ENCODE measurements at regions not wholly inside any gene's neighbourhood (a gene's known extent, or its start where the extent isn't known, plus 50 kb on each side); places are given as distances from the start of the nearest gene placed in this dataset.
A peak's percentile ranks its signal among the peaks of the same experiment; 100 is the strongest.
"Not testable (repeated sequence)": the region's sequence is repeated elsewhere in the genome, so short reads cannot be mapped to it uniquely, and the experiment has no call there.

DNA sequence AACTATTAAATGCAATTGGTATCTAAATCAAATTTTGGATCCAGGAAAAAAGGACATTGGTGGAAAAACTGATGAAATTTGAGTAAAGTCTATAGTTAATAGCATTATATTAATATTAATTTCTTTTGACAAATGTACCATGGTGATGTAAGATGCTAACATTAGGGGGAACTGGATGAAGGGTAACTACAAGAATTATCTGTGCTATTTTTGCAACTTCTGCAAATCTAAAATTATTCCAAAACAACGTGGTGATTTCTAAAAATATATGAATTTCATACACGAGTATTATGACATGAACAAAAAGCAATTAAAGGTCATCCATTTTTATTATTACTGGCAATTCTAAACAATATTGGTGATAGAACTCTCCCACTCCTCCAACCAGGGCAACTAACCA is 135.6 kb upstream of the RRN3 start:
- 54 to 70% methylated on average over 2 of the region's 2 CpGs for WGBS, 2 donors

DNA sequence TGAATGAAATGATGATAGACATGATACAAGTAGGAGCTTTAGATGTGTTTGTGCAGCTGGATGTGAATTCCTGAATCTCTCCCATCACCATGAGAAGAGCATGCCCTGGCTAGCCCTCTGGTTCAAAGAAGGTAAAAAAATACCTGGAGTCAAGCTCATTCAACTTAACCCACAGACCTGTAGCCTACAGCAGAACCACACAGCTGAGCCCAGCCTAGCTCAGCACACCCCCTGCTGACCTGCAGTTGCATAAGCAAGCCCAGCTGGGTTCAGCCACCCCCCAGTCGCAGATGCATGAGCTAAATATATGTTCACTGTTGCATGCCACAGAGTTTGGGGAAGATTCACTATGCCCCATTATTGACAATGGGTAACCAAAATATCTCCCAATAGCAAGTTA is 130.6 kb upstream of the RRN3 start:
- H3K36me3 ChIP-seq; H3K4me1 ChIP-seq; H3K9me3 ChIP-seq; intact Hi-C loops (cut with DNase I); H3K27ac ChIP-seq; DNase-seq; H3K4me3 ChIP-seq; H3K27me3 ChIP-seq: not testable (repeated sequence)
- WGBS, 2 donors: no CpG with 5 or more reads among the region's 1 CpG

More for the DNA sequence above, 135.6 kb upstream of the RRN3 start:
- H3K9me3 ChIP-seq; intact Hi-C loops (cut with DNase I); H3K27me3 ChIP-seq; DNase-seq; H3K36me3 ChIP-seq; H3K4me3 ChIP-seq; H3K27ac ChIP-seq; H3K4me1 ChIP-seq: not testable (repeated sequence)

DNA sequence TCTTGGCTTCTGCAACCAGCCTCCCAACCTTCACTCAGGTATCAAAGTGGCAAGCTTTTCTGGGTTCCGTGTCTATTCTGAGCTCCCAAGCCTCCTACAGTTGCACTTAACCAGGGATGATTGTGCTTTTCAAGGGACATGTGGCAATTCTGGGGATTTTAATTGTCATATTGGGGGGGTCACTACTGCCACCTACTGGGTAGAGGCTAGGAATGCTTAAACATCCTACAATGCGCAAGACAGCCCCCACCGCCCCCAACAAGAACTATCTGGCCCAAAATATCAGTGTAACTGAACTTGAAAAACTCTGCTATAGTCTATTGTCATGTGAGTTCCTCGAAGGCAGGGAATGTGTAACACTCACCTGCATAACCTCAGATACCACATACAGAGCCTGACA is 129.3 kb upstream of the RRN3 start:
- H3K27me3 ChIP-seq; H3K4me1 ChIP-seq; H3K36me3 ChIP-seq; H3K9me3 ChIP-seq; H3K27ac ChIP-seq; H3K4me3 ChIP-seq; intact Hi-C loops (cut with DNase I); DNase-seq: not testable (repeated sequence)
- 27 to 67% methylated on average over 1 of the region's 4 CpGs for WGBS, 2 donors

DNA sequence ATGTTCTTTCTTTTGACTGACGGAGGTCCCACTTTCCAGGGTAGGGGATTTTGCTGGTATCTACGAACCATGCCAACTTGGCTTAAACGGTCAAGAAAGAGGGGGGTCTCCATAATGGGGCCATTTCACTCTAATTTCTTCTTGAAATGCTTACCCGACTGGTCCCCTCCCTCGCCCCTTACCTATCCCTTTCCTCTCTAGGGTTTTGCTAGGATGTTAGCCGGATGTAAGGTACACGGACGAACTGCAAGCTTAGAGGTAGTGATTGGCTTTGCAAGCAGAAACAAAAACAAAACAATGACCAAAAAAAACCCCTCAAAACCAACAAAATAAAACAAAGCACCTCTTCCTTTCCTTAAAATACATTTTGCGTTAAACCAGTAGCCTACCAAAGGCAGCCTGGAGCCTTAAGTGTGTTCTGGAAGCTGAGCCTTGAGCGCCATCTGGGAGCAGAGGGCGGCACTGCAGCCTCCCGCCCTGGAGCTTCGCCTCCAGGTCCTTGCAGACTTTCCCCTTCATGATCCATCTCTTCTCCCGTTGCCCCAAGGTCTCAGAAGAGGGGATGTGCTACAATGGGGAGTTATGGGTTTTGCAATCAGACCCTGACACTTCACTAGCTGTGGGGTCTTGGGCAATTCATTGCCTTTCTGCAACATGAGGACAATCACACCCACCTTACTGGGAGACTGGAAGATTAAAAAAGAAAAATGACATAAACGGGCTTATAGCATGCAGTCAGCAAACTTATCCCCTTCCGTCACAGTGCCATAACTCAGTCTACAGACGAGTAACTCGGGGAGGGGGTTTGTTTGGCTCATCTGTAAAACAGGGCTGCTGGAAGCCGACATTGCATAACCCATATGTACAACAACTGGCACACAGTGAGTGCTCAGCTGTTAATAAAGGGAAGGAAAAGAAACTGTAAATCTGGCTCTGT is 125.9 kb upstream of the RRN3 start:
- TF ChIP-seq, protein P1, sequence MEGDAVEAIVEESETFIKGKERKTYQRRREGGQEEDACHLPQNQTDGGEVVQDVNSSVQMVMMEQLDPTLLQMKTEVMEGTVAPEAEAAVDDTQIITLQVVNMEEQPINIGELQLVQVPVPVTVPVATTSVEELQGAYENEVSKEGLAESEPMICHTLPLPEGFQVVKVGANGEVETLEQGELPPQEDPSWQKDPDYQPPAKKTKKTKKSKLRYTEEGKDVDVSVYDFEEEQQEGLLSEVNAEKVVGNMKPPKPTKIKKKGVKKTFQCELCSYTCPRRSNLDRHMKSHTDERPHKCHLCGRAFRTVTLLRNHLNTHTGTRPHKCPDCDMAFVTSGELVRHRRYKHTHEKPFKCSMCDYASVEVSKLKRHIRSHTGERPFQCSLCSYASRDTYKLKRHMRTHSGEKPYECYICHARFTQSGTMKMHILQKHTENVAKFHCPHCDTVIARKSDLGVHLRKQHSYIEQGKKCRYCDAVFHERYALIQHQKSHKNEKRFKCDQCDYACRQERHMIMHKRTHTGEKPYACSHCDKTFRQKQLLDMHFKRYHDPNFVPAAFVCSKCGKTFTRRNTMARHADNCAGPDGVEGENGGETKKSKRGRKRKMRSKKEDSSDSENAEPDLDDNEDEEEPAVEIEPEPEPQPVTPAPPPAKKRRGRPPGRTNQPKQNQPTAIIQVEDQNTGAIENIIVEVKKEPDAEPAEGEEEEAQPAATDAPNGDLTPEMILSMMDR (IDR thresholded peaks at IDR 0.05): peak in 3 of 4 experiments; percentile 53 to 77 (median 59)
- intact Hi-C loops (cut with DNase I); H3K27ac ChIP-seq; H3K4me3 ChIP-seq; H3K9me3 ChIP-seq; H3K4me1 ChIP-seq; DNase-seq; H3K27me3 ChIP-seq; H3K36me3 ChIP-seq: not testable (repeated sequence)
- 17 to 20% methylated on average over 8 of the region's 19 CpGs for WGBS, 2 donors

DNA sequence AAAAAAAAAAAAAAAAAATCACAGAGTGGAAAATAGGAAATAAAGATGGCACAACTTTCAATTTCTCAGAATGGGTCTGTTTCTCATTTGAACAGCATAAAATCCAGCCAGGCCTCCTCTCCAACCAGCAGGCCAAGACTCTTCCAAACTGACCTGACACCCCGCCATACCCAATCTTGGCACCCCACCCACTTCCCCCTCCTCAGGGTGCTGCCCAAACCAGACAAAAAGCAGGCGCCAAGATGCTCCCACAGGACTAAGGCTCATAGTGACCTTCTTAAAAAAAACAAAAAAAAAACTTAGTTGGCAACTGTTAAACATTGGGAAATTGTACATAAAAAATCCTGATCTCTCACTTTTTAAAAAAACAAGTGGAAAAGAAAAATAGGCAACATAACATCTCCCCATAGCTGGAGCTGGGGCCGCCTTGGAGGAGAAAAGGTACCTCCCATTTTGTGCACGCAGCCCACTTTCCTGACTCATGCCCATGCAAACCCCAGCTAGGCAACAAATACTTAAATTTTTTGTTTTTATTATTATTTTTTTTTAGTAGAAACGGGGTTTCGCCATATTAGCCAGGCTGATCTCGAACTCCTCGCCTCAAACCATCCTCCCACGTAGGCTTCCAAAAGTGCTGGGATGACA is 124.9 kb upstream of the RRN3 start:
- H3K4me1 ChIP-seq; intact Hi-C loops (cut with DNase I); H3K9me3 ChIP-seq; H3K27me3 ChIP-seq; DNase-seq; H3K4me3 ChIP-seq; H3K36me3 ChIP-seq; H3K27ac ChIP-seq: not testable (repeated sequence)
- WGBS, 2 donors: 83 to 92% methylated on average over 8 of the region's 9 CpGs

DNA sequence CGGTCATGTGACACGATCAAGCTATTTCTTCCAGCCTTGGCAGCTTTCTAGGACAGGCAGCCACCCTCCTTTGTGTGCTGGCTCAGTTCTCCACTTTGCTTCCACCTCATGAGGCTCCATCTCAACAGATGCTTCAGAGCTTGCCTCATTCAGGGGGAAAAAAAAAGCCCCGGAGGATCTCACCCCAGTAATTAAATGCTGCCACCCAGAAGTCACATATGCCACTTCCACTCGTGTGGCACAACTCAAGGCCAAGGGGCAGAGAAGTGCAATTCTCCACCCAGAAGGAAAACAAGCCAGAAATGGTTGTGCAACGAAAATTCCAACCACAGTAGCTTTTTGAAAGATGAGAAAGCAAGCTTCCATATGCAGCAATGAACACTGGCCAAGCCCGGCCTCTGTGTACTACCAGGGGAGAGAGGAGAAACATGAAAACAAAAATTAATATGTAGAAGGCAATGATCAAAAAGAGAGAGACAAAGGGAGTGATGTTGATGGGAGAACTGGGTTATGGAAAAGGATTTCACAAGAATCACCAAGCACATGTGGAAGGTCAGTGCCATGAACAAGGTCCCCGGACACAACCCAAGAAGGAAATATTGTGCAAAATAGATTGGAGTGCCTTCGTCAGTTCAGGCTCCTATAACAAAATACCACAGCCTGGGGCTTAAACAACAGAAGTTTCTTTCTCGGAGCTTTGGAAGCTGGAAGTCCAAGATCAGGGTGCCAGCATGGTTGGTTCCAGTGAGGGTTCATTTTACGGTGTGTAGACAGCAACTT is 113.3 kb upstream of the RRN3 start:
- H3K36me3 ChIP-seq; H3K27ac ChIP-seq; H3K27me3 ChIP-seq; DNase-seq; H3K9me3 ChIP-seq; H3K4me3 ChIP-seq; intact Hi-C loops (cut with DNase I); H3K4me1 ChIP-seq: not testable (repeated sequence)
- 60 to 77% methylated on average over 6 of the region's 10 CpGs for WGBS, 2 donors

DNA sequence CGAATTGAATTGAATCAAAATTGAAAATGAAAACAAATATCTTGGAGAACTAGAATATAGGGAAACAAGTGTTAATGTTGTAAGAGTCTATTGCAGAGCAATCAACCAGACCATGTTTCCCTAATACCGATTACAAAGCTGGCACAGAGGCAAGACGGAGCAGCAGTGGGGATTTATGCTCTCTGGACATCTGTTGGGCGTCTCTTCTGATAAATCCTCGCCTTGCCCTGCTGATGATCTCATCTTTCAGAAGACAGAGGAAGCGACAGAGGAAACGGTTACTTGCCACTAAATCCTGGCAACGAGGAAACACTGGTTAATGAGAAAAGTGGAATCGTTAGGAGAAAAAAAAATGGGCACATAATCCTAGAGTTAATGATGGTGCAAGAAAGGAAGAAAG is 112.4 kb upstream of the RRN3 start:
- WGBS, 2 donors: 12 to 26% methylated on average over 7 of the region's 9 CpGs
- H3K9me3 ChIP-seq; H3K4me1 ChIP-seq; H3K27ac ChIP-seq; H3K27me3 ChIP-seq; H3K4me3 ChIP-seq; DNase-seq; H3K36me3 ChIP-seq; intact Hi-C loops (cut with DNase I): not testable (repeated sequence)

DNA sequence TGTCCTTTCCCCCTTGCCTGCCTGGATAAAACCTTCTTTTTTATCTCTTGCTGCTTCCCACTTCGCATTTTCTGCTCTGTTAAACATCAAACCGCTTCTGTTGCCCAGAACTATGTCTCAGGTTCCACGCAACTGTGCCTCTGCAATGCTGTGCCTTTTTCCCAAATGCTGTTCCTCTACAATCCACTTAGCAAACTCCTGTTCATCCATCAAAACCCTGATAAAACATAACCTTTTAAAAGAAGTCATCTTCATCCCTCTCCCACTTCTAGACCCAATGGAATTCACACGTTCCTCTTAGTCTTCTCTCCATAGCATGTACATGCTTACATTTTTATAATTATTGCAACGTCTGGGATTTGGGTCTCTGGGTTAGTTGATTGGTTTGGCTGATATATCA is 111.9 kb upstream of the RRN3 start:
- H3K9me3 ChIP-seq; H3K4me3 ChIP-seq; DNase-seq; H3K36me3 ChIP-seq; H3K27me3 ChIP-seq; intact Hi-C loops (cut with DNase I); H3K27ac ChIP-seq; H3K4me1 ChIP-seq: not testable (repeated sequence)
- WGBS, 2 donors: 77 to 80% methylated on average over 5 of the region's 5 CpGs

DNA sequence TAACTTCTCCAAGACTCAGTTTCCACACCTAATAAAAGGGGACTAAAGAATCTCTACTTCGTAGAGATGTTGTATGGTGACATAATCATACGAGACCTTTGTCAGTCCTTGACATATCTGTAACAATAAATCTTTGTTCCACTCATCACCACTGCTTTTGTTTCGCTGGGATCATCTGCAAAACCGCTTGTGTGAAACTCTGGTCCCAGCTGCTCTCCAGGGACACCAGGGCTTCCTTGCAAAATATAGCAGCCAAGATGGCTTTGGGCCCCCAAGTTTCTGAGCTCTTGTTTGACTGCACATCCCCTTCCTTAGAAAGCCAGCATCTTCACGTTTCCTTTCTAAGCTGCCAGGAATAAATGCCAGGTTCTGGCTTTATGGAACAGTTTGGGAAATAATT is 110.5 kb upstream of the RRN3 start:
- WGBS, 2 donors: 54 to 72% methylated on average over 4 of the region's 5 CpGs
- H3K9me3 ChIP-seq; H3K36me3 ChIP-seq; DNase-seq; H3K27me3 ChIP-seq; H3K4me3 ChIP-seq; H3K27ac ChIP-seq; intact Hi-C loops (cut with DNase I); H3K4me1 ChIP-seq: not testable (repeated sequence)

DNA sequence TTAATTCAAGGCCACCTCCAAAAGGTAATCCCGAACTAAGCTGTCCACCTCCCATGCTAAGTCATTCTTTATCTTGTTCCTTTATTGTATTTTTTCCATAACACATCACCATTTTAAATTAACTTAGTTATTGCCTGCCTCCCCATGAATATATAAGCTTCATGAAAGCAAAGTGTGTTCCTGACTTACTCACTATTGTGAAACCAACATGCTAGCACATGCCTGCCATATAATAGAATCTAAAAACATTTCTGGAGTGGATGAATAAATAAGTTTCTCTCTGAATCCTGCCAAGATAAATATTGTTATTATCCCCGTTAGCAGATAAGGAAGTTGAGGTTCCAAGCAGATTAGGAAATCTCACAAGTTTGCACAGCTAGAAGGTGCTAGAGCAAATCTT is 98.7 kb upstream of the RRN3 start:
- H3K27me3 ChIP-seq; intact Hi-C loops (cut with DNase I); H3K4me1 ChIP-seq; H3K9me3 ChIP-seq; H3K4me3 ChIP-seq; DNase-seq; H3K27ac ChIP-seq; H3K36me3 ChIP-seq: not testable (repeated sequence)
- WGBS, 2 donors: 74 to 90% methylated on average over 1 of the region's 2 CpGs

DNA sequence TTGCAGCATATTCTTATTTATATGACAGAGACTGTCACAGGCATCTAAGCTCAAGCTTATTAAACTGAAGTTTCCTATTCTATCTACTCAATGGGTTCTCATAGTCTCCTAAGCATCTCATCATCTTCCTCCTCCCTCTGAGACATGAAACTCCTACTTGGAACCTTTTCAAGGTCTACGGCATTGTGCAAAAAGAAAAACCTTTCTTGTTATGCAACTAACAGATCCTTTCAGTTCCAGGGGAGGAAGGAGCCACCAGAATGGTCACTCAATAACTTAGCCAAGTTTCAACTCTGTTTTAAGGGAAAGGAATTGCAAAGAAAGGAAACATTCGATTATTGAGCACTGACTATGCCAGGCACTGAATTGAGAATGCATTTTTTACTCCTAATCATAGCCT is 98.1 kb upstream of the RRN3 start:
- H3K4me3 ChIP-seq; H3K9me3 ChIP-seq; DNase-seq; H3K27ac ChIP-seq; H3K36me3 ChIP-seq; intact Hi-C loops (cut with DNase I); H3K4me1 ChIP-seq; H3K27me3 ChIP-seq: not testable (repeated sequence)
- WGBS, 2 donors: 92 to 100% methylated on average over 1 to 2 of the region's 2 CpGs

DNA sequence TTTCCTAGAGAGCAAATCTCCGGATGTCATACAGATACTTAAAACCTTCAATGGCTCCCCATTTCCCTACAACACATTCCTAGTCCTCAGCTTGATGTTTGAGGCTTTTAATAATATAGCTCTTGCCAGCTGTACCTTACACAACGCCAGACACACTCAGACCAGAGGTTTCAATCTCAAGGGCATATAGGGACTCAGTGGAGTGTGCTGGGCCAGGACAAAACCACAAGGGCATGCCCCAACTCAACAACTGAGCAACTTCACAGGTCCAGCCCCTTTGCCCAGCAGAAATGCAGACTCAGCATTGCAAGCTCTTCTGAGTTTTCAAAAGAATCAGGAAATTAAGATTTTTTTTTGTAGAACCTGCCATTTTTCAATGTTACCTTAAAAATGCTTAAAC is 95.4 kb upstream of the RRN3 start:
- H3K4me1 ChIP-seq; H3K4me3 ChIP-seq; H3K9me3 ChIP-seq; H3K36me3 ChIP-seq; DNase-seq; H3K27ac ChIP-seq; intact Hi-C loops (cut with DNase I); H3K27me3 ChIP-seq: not testable (repeated sequence)
- no CpG with 5 or more reads among the region's 2 CpGs for WGBS, 2 donors
